HEK293 (cell line): ENCODE measurements at regions not wholly inside any gene's neighbourhood (a gene's known extent, or its start where the extent isn't known, plus 50 kb on each side); places are given as distances from the start of the nearest gene placed in this dataset.

Experiments
- CTCF ChIA-PET: fragments of 350-600 bp; formaldehyde crosslinking; extraction: SDS; loops from one replicate; lab custom pipeline; 2021; ENCODE audit warnings: antibody characterized with exemption; lab: Yijun Ruan, JAX
- POLR2A ChIA-PET: fragments of 300-600 bp; formaldehyde crosslinking; extraction: SDS; loops from one replicate; lab custom pipeline; 2020; ENCODE audit warnings: antibody characterized with exemption, inconsistent platforms; lab: Yijun Ruan, JAX
- H3K27ac ChIP-seq: fragments of 200-500 bp; sonication (Bioruptor generic); 2 replicates; pipeline ENCODE4 v1.5.1; 2014; ENCODE audit warnings: low read depth, low read length, control low read depth, inconsistent platforms; ENCODE audit errors: extremely low read depth
- H3K36me3 ChIP-seq, 2 experiments: fragments of 200-500 bp in 1 of 2; sonication (Bioruptor generic) in 1 of 2; 1 replicate in 1 of 2; 2 replicates in 1 of 2; pipeline ENCODE4 v1.5.1; 2014 to 2017; ENCODE audit warnings: inconsistent platforms in 2 of 2, low read length in 2 of 2; ENCODE audit not compliant: control insufficient read depth in 2 of 2, insufficient read depth in 1 of 2
- H3K4me1 ChIP-seq: fragments of 200-500 bp; sonication (Bioruptor generic); 2 replicates; pipeline ENCODE4 v1.5.1; 2014; ENCODE audit warnings: mild to moderate bottlenecking, low read length, inconsistent platforms; ENCODE audit not compliant: control insufficient read depth, insufficient read depth
- H3K4me3 ChIP-seq: 2 replicates; pipeline ENCODE4 v1.5.1; 2011; ENCODE audit warnings: low read depth, mild to moderate bottlenecking, control low read depth, low read length, moderate library complexity
- H3K9me3 ChIP-seq: fragments of 200-500 bp; sonication (Bioruptor generic); 2 replicates; pipeline ENCODE4 v1.5.1; 2014; ENCODE audit warnings: low read depth, low read length, inconsistent platforms; ENCODE audit not compliant: control insufficient read depth, insufficient read depth
- FEZF1 ChIP-seq: fragments of 450-650 bp; formaldehyde crosslinking; IDR thresholded peaks from 2 replicates; pipeline ENCODE4 v1.5.1; 2016; ENCODE audit warnings: missing biosample characterization, missing genetic modification characterization
- PRDM1 ChIP-seq: fragments of 450-650 bp; formaldehyde crosslinking; IDR thresholded peaks from 2 replicates; pipeline ENCODE4; 2016; ENCODE audit warnings: missing biosample characterization, missing genetic modification characterization
- SETDB1 ChIP-seq: IDR thresholded peaks from one replicate; pipeline ENCODE4 v1.6.1; 2017; ENCODE audit warnings: mild to moderate bottlenecking, low read length, moderate library complexity, mixed read lengths; ENCODE audit not compliant: insufficient read length
- ZNF133 ChIP-seq: fragments of 450-650 bp; formaldehyde crosslinking; IDR thresholded peaks from 2 replicates; pipeline ENCODE4 v1.5.1; 2016; ENCODE audit warnings: missing biosample characterization, missing genetic modification characterization
- ZNF169 ChIP-seq: fragments of 450-650 bp; formaldehyde crosslinking; IDR thresholded peaks from 2 replicates; pipeline ENCODE4 v1.5.1; 2016; ENCODE audit warnings: missing biosample characterization, missing genetic modification characterization
- ZNF324 ChIP-seq: fragments of 450-650 bp; formaldehyde crosslinking; IDR thresholded peaks from 2 replicates; pipeline ENCODE4 v1.5.1; 2016; ENCODE audit warnings: missing biosample characterization, missing genetic modification characterization
- ZNF37A ChIP-seq: fragments of 450-650 bp; IDR thresholded peaks from 2 replicates; pipeline ENCODE4 v1.5.1; 2018; ENCODE audit warnings: missing biosample characterization, missing genetic modification characterization
- ZNF544 ChIP-seq: fragments of 450-650 bp; formaldehyde crosslinking; IDR thresholded peaks from 2 replicates; pipeline ENCODE4 v1.5.0; 2017; ENCODE audit warnings: missing biosample characterization, missing genetic modification characterization
- ZNF549 ChIP-seq: fragments of 450-650 bp; IDR thresholded peaks from 2 replicates; pipeline ENCODE4 v1.5.1; 2018; ENCODE audit warnings: missing biosample characterization, missing genetic modification characterization, mild to moderate bottlenecking, inconsistent platforms, moderate library complexity
- ZNF560 ChIP-seq: fragments of 450-650 bp; formaldehyde crosslinking; IDR thresholded peaks from 2 replicates; pipeline ENCODE4 v1.5.1; 2017; ENCODE audit warnings: missing biosample characterization, missing genetic modification characterization, borderline replicate concordance
- ZNF626 ChIP-seq: fragments of 450-650 bp; sonication (Bioruptor Pico); formaldehyde crosslinking; IDR thresholded peaks from 2 replicates; pipeline ENCODE4 v1.5.1; 2018; ENCODE audit warnings: missing biosample characterization, missing genetic modification characterization, inconsistent platforms
- ZNF660 ChIP-seq: fragments of 450-650 bp; IDR thresholded peaks from 2 replicates; pipeline ENCODE4 v1.5.1; 2018; ENCODE audit warnings: missing biosample characterization, mild to moderate bottlenecking, missing genetic modification characterization
- TF ChIP-seq, protein P1 (sequence below): fragments of 450-650 bp; formaldehyde crosslinking; IDR thresholded peaks from 2 replicates; pipeline ENCODE4 v1.5.1; 2016; ENCODE audit warnings: missing biosample characterization, missing genetic modification characterization
- TF ChIP-seq, protein P2 (sequence below): fragments of 450-650 bp; IDR thresholded peaks from 2 replicates; pipeline ENCODE4 v1.5.1; 2018; ENCODE audit warnings: missing biosample characterization, mild to moderate bottlenecking, missing genetic modification characterization
- TF ChIP-seq, protein P3 (sequence below): fragments of 450-650 bp; formaldehyde crosslinking; IDR thresholded peaks from 2 replicates; pipeline ENCODE4 v1.5.1; 2016; ENCODE audit warnings: missing biosample characterization, missing genetic modification characterization, borderline replicate concordance

DNA sequence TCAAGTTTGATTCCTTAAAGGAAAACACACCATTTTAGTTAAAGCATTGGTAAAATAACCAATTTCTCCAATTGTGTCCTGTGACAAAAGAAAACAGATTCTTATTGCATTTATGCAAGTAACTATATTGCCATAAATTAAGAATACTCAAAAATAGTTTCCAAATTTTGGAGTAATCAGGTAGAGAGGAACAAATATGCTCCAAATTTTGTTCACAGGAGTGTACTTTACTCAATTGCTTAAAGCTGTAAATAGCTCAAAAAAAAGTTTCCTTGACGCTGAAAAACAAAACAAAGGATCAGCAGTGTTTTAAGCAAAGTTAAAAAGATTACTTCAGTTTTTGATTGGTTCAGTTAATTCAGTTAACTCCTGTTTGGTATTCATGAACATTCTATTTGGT lies 52.2 kb upstream of the INHBA start:
- H3K36me3 ChIP-seq = no peaks in the 10 kb centered on the region
- H3K9me3 ChIP-seq = no peaks in the 10 kb centered on the region
- TF ChIP-seq ZNF549 (tag by site-specific recombination) (no peak), SETDB1 (peak; percentile 95)
- TF ChIP-seq, protein P1, sequence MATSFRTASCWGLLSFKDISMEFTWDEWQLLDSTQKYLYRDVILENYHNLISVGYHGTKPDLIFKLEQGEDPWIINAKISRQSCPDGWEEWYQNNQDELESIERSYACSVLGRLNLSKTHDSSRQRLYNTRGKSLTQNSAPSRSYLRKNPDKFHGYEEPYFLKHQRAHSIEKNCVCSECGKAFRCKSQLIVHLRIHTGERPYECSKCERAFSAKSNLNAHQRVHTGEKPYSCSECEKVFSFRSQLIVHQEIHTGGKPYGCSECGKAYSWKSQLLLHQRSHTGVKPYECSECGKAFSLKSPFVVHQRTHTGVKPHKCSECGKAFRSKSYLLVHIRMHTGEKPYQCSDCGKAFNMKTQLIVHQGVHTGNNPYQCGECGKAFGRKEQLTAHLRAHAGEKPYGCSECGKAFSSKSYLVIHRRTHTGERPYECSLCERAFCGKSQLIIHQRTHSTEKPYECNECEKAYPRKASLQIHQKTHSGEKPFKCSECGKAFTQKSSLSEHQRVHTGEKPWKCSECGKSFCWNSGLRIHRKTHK = peak; percentile 38; the same call in 1 of the 2 replicates
- H3K27ac ChIP-seq = no peak overlapping the region
- CTCF ChIA-PET = no interaction called here
- H3K4me3 ChIP-seq = no peak overlapping the region
- H3K4me1 ChIP-seq = no peaks in the 10 kb centered on the region
- POLR2A ChIA-PET = no interaction called here

DNA sequence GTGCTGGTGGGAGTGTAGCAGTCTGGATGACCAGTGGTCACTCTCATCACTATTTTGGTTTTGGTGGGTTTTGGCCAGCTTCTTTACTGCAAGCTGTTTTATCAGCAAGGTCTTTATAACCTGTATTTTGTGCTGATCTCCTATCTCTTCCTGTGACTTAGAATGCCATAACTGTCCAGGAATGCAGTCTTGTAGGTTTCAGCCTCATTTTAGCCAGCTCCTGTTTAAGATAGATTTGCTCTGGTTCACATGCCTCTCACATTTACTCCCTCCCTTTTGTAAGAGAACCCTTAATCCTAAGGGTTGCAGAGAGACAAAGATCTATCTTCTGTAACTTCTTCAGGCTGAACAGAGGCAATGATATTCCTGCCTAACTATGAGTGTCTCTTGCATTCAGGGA lies 51.2 kb upstream of the INHBA start:
- TF ChIP-seq ZNF560 (tag by site-specific recombination) (no peak), ZNF660 (tag by site-specific recombination) (no peak), ZNF37A (tag by site-specific recombination) (no peak), ZNF324 (tag by site-specific recombination) (no peak), ZNF544 (no peak), ZNF626 (tag by site-specific recombination) (no peak), PRDM1 (tag by site-specific recombination) (no peak), ZNF133 (no peak), FEZF1 (tag by site-specific recombination) (no peak), ZNF169 (tag by site-specific recombination) (no peak)
- TF ChIP-seq, protein P2, sequence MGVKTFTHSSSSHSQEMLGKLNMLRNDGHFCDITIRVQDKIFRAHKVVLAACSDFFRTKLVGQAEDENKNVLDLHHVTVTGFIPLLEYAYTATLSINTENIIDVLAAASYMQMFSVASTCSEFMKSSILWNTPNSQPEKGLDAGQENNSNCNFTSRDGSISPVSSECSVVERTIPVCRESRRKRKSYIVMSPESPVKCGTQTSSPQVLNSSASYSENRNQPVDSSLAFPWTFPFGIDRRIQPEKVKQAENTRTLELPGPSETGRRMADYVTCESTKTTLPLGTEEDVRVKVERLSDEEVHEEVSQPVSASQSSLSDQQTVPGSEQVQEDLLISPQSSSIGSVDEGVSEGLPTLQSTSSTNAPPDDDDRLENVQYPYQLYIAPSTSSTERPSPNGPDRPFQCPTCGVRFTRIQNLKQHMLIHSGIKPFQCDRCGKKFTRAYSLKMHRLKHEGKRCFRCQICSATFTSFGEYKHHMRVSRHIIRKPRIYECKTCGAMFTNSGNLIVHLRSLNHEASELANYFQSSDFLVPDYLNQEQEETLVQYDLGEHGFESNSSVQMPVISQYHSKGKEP (tag by site-specific recombination) = no peak
- TF ChIP-seq, protein P3, sequence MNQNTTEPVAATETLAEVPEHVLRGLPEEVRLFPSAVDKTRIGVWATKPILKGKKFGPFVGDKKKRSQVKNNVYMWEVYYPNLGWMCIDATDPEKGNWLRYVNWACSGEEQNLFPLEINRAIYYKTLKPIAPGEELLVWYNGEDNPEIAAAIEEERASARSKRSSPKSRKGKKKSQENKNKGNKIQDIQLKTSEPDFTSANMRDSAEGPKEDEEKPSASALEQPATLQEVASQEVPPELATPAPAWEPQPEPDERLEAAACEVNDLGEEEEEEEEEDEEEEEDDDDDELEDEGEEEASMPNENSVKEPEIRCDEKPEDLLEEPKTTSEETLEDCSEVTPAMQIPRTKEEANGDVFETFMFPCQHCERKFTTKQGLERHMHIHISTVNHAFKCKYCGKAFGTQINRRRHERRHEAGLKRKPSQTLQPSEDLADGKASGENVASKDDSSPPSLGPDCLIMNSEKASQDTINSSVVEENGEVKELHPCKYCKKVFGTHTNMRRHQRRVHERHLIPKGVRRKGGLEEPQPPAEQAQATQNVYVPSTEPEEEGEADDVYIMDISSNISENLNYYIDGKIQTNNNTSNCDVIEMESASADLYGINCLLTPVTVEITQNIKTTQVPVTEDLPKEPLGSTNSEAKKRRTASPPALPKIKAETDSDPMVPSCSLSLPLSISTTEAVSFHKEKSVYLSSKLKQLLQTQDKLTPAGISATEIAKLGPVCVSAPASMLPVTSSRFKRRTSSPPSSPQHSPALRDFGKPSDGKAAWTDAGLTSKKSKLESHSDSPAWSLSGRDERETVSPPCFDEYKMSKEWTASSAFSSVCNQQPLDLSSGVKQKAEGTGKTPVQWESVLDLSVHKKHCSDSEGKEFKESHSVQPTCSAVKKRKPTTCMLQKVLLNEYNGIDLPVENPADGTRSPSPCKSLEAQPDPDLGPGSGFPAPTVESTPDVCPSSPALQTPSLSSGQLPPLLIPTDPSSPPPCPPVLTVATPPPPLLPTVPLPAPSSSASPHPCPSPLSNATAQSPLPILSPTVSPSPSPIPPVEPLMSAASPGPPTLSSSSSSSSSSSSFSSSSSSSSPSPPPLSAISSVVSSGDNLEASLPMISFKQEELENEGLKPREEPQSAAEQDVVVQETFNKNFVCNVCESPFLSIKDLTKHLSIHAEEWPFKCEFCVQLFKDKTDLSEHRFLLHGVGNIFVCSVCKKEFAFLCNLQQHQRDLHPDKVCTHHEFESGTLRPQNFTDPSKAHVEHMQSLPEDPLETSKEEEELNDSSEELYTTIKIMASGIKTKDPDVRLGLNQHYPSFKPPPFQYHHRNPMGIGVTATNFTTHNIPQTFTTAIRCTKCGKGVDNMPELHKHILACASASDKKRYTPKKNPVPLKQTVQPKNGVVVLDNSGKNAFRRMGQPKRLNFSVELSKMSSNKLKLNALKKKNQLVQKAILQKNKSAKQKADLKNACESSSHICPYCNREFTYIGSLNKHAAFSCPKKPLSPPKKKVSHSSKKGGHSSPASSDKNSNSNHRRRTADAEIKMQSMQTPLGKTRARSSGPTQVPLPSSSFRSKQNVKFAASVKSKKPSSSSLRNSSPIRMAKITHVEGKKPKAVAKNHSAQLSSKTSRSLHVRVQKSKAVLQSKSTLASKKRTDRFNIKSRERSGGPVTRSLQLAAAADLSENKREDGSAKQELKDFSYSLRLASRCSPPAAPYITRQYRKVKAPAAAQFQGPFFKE (tag by site-specific recombination) = no peak
- Histone ChIP-seq H3K4me3 (no peak overlapping the region), H3K27ac (no peak overlapping the region), H3K36me3 (no peaks in the 10 kb centered on the region), H3K4me1 (no peaks in the 10 kb centered on the region), H3K9me3 (no peaks in the 10 kb centered on the region)
- ChIA-PET POLR2A (no interaction called here), CTCF (no interaction called here)
